T-helper 1 cell (primary cell): ENCODE measurements at regions not wholly inside any gene's neighbourhood (a gene's known extent, or its start where the extent isn't known, plus 50 kb on each side); places are given as distances from the start of the nearest gene placed in this dataset.

Experiments used
- DNase-seq, 5 donors: peaks; one replicate each; pipeline ENCODE4 v3.0.0-alpha.2; 2012 to 2020

GRCh38 chr13:79081942-79082341, 324.1 kb downstream of the RBM26 start:
- no peak for DNase-seq

- DNase-seq, result no peak
These were observed 326.7 kb downstream of the RBM26 start for GRCh38 chr13:79079351-79079839.

GRCh38 chr13:79075703-79076102, 330.4 kb downstream of the RBM26 start:
- DNase-seq, result no peak

GRCh38 chr13:79070343-79070974, 335.6 kb downstream of the RBM26 start:
- DNase-seq, result no peak

GRCh38 chr13:79062291-79062690, 343.8 kb downstream of the RBM26 start:
- no peak for DNase-seq

GRCh38 chr13:79060216-79060615, 345.8 kb downstream of the RBM26 start:
- no peak for DNase-seq

GRCh38 chr13:79056706-79057105, 349.3 kb downstream of the RBM26 start:
- DNase-seq, result no peak

- no peak for DNase-seq
These were observed 354.6 kb downstream of the RBM26 start for GRCh38 chr13:79051472-79051871.

GRCh38 chr13:79044415-79044814, 361.6 kb downstream of the RBM26 start:
- DNase-seq, result no peak

GRCh38 chr13:79043208-79043607, 362.8 kb downstream of the RBM26 start:
- no peak for DNase-seq

GRCh38 chr13:79037197-79037596, 368.9 kb downstream of the RBM26 start:
- no peak for DNase-seq

- DNase-seq, result no peak
These were observed 371.7 kb downstream of the RBM26 start for GRCh38 chr13:79034341-79034740.

GRCh38 chr13:79030513-79030912, 371.6 kb upstream of the OBI1 start:
- DNase-seq, result no peak

GRCh38 chr13:79018166-79018565, 359.2 kb upstream of the OBI1 start:
- DNase-seq, result no peak

- DNase-seq, result no peak
These were observed 352.2 kb upstream of the OBI1 start for GRCh38 chr13:79011179-79011578.

- no peak for DNase-seq
These were observed 345.3 kb upstream of the OBI1 start for GRCh38 chr13:79003989-79004898.

GRCh38 chr13:78999494-78999893, 340.5 kb upstream of the OBI1 start:
- DNase-seq, result no peak

- DNase-seq, result no peak
These were observed 339.8 kb upstream of the OBI1 start for GRCh38 chr13:78998630-78999315.

- no peak for DNase-seq
These were observed 339.1 kb upstream of the OBI1 start for GRCh38 chr13:78997902-78998629.

GRCh38 chr13:78993792-78994191, 334.8 kb upstream of the OBI1 start:
- DNase-seq, result no peak

GRCh38 chr13:78981913-78982312, 323.0 kb upstream of the OBI1 start:
- DNase-seq, result no peak

- DNase-seq, result no peak
These were observed 320.4 kb upstream of the OBI1 start for GRCh38 chr13:78979349-78979748.
